Neural progenitor cell (in vitro differentiated cells): ENCODE measurements at regions not wholly inside any gene's neighbourhood (a gene's known extent, or its start where the extent isn't known, plus 50 kb on each side); places are given as distances from the start of the nearest gene placed in this dataset.

Source experiments
- DNase-seq: peaks from one replicate; pipeline ENCODE4 v3.0.0-alpha.2; 2016; ENCODE audit warnings: low spot score
- H2AFZ ChIP-seq: fragments of 200-600 bp; sonication (generic); replicated peaks from 2 replicates; pipeline ENCODE4 v1.6.1; 2016; ENCODE audit warnings: antibody characterized with exemption
- H3F3A ChIP-seq: fragments of 200-600 bp; sonication (generic); 2 replicates; pipeline ENCODE4 v1.6.1; 2016; ENCODE audit warnings: antibody characterized with exemption, low read depth
- H3K27ac ChIP-seq: fragments of 200-600 bp; sonication (generic); 2 replicates; pipeline ENCODE4 v1.5.1; 2016; ENCODE audit warnings: mild to moderate bottlenecking
- H3K27me3 ChIP-seq: fragments of 200-600 bp; sonication (generic); 2 replicates; pipeline ENCODE4 v1.6.1; 2016; ENCODE audit warnings: mild to moderate bottlenecking, moderate library complexity
- H3K36me3 ChIP-seq: fragments of 200-600 bp; sonication (generic); 2 replicates; pipeline ENCODE4 v1.5.1; 2016
- H3K4me1 ChIP-seq: fragments of 200-600 bp; sonication (generic); 2 replicates; pipeline ENCODE4 v1.6.1; 2016; ENCODE audit warnings: mixed run types
- H3K4me2 ChIP-seq: fragments of 200-600 bp; sonication (generic); 2 replicates; pipeline ENCODE4 v1.6.1; 2016
- H3K4me3 ChIP-seq: fragments of 200-600 bp; sonication (generic); 2 replicates; pipeline ENCODE4 v1.5.1; 2016
- H3K79me2 ChIP-seq: fragments of 200-600 bp; sonication (generic); 2 replicates; pipeline ENCODE4 v1.6.1; 2016; ENCODE audit warnings: low read depth
- H3K9ac ChIP-seq: fragments of 200-600 bp; sonication (generic); 2 replicates; pipeline ENCODE4 v1.6.1; 2016
- H3K9me3 ChIP-seq: fragments of 200-600 bp; sonication (generic); 2 replicates; pipeline ENCODE4 v1.5.1; 2016; ENCODE audit warnings: low read depth
- H4K20me1 ChIP-seq: fragments of 200-600 bp; sonication (generic); 2 replicates; pipeline ENCODE4 v1.6.1; 2016; ENCODE audit warnings: low read depth
- H3K27ac Mint-ChIP-seq: 3 replicates; pipeline ENCODE4 v1.8.0; 2021; ENCODE audit warnings: mixed read lengths
- H3K27me3 Mint-ChIP-seq: 2 replicates; pipeline ENCODE4 v1.8.0; 2022; ENCODE audit warnings: low read depth, mild to moderate bottlenecking, inconsistent platforms, moderate library complexity, mixed read lengths; ENCODE audit not compliant: insufficient read depth
- H3K36me3 Mint-ChIP-seq: 3 replicates; pipeline ENCODE4 v1.8.0; 2021; ENCODE audit warnings: mixed read lengths
- H3K4me1 Mint-ChIP-seq: 3 replicates; pipeline ENCODE4 v1.8.0; 2021; ENCODE audit warnings: mixed read lengths
- H3K4me3 Mint-ChIP-seq: 3 replicates; pipeline ENCODE4 v1.8.0; 2021; ENCODE audit warnings: mild to moderate bottlenecking, moderate library complexity, mixed read lengths
- H3K9me3 Mint-ChIP-seq: 3 replicates; pipeline ENCODE4 v1.8.0; 2020; ENCODE audit warnings: mixed read lengths
- EZH2 ChIP-seq: fragments of 200-600 bp; sonication (generic); IDR thresholded peaks from 2 replicates; pipeline ENCODE4 v1.6.1; 2017; ENCODE audit warnings: antibody characterized with exemption, mild to moderate bottlenecking, moderate library complexity
- EZH2phosphoT487 ChIP-seq: fragments of 200-600 bp; sonication (generic); IDR thresholded peaks from 2 replicates; pipeline ENCODE4 v1.6.1; 2017; ENCODE audit warnings: antibody characterized with exemption
- TF ChIP-seq, protein P1 (sequence below): fragments of 200-600 bp; sonication (generic); IDR thresholded peaks from 2 replicates; pipeline ENCODE4 v1.5.1; 2017; ENCODE audit warnings: antibody characterized with exemption, mild to moderate bottlenecking

DNA sequence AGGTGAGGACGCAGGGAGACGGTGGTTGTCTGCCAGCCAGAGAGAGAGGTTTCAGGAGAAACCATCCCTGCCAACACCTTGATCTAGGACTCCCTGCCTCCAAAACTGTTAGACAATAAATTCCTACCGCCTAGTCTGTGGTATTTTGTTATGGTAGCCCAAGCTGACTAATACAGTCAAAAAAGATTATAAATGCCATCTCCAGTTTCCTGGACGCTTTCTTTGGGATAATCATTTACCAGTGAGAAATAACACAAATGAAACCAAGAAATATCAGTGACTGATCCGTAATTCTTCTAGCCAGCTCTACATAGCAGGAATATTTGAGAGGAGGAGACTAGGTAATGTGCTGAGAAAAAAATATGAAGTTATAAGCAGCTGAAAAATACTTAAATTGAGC, 707.8 kb upstream of the LMCD1 start:
- Histone ChIP-seq H2AFZ (no peak overlapping the region), H3K9ac (no peak overlapping the region), H3K36me3 (no peaks in the 10 kb centered on the region), H3K4me2 (no peak overlapping the region), H4K20me1 (no peaks in the 10 kb centered on the region), H3K27me3 (no peaks in the 10 kb centered on the region), H3K27ac (no peak overlapping the region), H3K9me3 (no peaks in the 10 kb centered on the region), H3K79me2 (no peaks in the 10 kb centered on the region), H3K4me1 (no peaks in the 10 kb centered on the region), H3K4me3 (no peak overlapping the region), H3F3A (no peaks in the 10 kb centered on the region)
- Mint-ChIP-seq H3K27me3 (peaks cover 3% of the 10 kb centered on the region), H3K4me3 (no peak overlapping the region), H3K9me3 (peaks cover 8% of the 10 kb centered on the region), H3K4me1 (peaks cover 8% of the 10 kb centered on the region), H3K27ac (no peak overlapping the region), H3K36me3 (no peaks in the 10 kb centered on the region)
- no peak for DNase-seq
- TF ChIP-seq, protein P1, sequence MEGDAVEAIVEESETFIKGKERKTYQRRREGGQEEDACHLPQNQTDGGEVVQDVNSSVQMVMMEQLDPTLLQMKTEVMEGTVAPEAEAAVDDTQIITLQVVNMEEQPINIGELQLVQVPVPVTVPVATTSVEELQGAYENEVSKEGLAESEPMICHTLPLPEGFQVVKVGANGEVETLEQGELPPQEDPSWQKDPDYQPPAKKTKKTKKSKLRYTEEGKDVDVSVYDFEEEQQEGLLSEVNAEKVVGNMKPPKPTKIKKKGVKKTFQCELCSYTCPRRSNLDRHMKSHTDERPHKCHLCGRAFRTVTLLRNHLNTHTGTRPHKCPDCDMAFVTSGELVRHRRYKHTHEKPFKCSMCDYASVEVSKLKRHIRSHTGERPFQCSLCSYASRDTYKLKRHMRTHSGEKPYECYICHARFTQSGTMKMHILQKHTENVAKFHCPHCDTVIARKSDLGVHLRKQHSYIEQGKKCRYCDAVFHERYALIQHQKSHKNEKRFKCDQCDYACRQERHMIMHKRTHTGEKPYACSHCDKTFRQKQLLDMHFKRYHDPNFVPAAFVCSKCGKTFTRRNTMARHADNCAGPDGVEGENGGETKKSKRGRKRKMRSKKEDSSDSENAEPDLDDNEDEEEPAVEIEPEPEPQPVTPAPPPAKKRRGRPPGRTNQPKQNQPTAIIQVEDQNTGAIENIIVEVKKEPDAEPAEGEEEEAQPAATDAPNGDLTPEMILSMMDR: no peak
- no peak for TF ChIP-seq EZH2
- no peak for TF ChIP-seq EZH2phosphoT487

DNA sequence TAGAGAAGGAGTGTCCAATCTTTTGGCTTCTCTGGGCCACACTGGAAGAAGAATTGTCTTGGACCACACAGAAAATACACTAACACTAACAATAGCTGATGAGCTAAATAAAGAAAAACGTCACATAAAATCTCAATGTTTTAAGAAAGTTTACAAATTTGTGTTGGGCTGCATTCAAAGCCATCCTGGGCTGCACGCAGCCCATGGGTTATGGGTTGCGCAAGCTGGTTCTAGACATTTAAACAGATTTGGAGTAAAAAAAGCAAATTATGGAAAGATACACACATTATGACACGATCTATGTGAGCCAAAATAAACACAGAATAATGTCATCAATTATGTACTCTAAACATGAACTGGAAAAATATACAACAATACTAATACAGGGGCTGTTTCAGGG, 703.3 kb upstream of the LMCD1 start:
- Histone ChIP-seq H3K9ac (no peak overlapping the region), H3K36me3 (no peaks in the 10 kb centered on the region), H3K79me2 (no peaks in the 10 kb centered on the region), H3F3A (no peaks in the 10 kb centered on the region), H2AFZ (no peak overlapping the region), H3K27ac (no peak overlapping the region), H3K4me3 (no peak overlapping the region), H3K4me1 (peaks cover 8% of the 10 kb centered on the region), H3K4me2 (no peak overlapping the region), H4K20me1 (no peaks in the 10 kb centered on the region), H3K27me3 (no peaks in the 10 kb centered on the region), H3K9me3 (no peaks in the 10 kb centered on the region)
- no peak overlapping the region for H3K4me3 Mint-ChIP-seq
- no peaks in the 10 kb centered on the region for H3K9me3 Mint-ChIP-seq
- H3K36me3 Mint-ChIP-seq: no peaks in the 10 kb centered on the region
- no peak overlapping the region for H3K27ac Mint-ChIP-seq
- TF ChIP-seq, protein P1: no peak
- no peak for TF ChIP-seq EZH2
- no peak for TF ChIP-seq EZH2phosphoT487
- H3K27me3 Mint-ChIP-seq: peaks cover 8% of the 10 kb centered on the region
- peaks cover 15% of the 10 kb centered on the region for H3K4me1 Mint-ChIP-seq
- DNase-seq: no peak

DNA sequence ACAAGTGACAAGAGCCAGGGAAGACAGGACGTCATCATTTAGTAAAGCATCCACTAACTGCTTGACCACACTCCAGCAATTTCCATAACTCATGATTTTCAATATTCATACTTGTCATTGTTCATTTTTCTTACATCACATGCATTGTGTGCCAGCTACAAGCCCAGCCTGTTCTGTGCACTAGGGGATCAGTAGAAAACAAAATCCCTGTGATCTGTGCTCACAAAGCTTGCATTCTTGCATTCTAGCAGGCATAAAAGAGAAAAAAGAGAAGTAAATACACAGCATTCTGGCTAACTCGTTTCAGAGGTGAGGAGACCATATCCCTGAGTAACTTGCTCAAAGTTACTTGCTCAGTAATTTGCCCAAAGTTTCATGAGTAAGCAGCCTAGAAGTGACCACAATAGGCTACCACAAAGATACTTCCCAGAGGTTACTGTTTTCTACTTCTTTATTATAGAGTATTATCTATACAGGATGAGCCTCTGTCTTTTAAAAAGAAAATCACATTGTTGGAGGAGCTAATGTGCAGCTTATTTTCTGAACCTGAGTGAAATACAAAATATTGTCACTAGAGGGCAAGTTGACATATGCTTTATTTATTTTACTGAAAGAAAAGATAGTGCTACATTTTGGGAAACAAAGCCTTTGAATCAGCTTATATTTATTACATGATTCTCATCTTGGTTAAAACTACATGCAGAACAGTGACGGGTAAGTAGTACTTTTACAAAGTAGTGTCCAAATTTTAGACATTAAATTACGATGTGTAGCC, 701.4 kb upstream of the LMCD1 start:
- H3K27me3 ChIP-seq: no peaks in the 10 kb centered on the region
- peak; percentile 4 for DNase-seq
- H4K20me1 ChIP-seq: no peaks in the 10 kb centered on the region
- H3K4me3 Mint-ChIP-seq: no peak overlapping the region
- peaks cover 8% of the 10 kb centered on the region for H3K27me3 Mint-ChIP-seq
- H3K27ac Mint-ChIP-seq: no peak overlapping the region
- no peaks in the 10 kb centered on the region for H3K36me3 Mint-ChIP-seq
- no peaks in the 10 kb centered on the region for H3K36me3 ChIP-seq
- H3K4me1 Mint-ChIP-seq: peaks cover 15% of the 10 kb centered on the region
- TF ChIP-seq EZH2phosphoT487 (no peak), EZH2 (no peak)
- TF ChIP-seq, protein P1: no peak
- H2AFZ ChIP-seq: no peak overlapping the region
- H3K9me3 ChIP-seq: no peaks in the 10 kb centered on the region
- no peaks in the 10 kb centered on the region for H3K9me3 Mint-ChIP-seq
- H3K79me2 ChIP-seq: no peaks in the 10 kb centered on the region
- H3K9ac ChIP-seq: no peak overlapping the region
- H3F3A ChIP-seq: no peaks in the 10 kb centered on the region
- no peak overlapping the region for H3K4me2 ChIP-seq
- no peak overlapping the region for H3K27ac ChIP-seq
- peaks cover 8% of the 10 kb centered on the region for H3K4me1 ChIP-seq
- no peak overlapping the region for H3K4me3 ChIP-seq
